GM12878 (cell line): ENCODE measurements at regions not wholly inside any gene's neighbourhood (a gene's known extent, or its start where the extent isn't known, plus 50 kb on each side); places are given as distances from the start of the nearest gene placed in this dataset.

Experiments used
- BCL3 ChIP-seq: IDR thresholded peaks from 2 replicates; pipeline ENCODE4 v1.6.1; 2011; ENCODE audit warnings: borderline replicate concordance, low read depth, mild to moderate bottlenecking, moderate library complexity, low read length; ENCODE audit not compliant: insufficient read depth, poor library complexity, severe bottlenecking
- EGR1 ChIP-seq, 2 experiments: IDR thresholded peaks; 1 replicate in 1 of 2; 2 replicates in 1 of 2; pipeline ENCODE4 v1.6.1; 2011 to 2012; ENCODE audit warnings: low read depth in 2 of 2, low read length in 2 of 2, borderline replicate concordance in 1 of 2, mild to moderate bottlenecking in 1 of 2, moderate library complexity in 1 of 2
- POLR2AphosphoS5 ChIP-seq: IDR thresholded peaks from 2 replicates; pipeline ENCODE4 v1.6.1; 2011; ENCODE audit warnings: mild to moderate bottlenecking, low read length, inconsistent platforms
- TF ChIP-seq, protein P1 (sequence below), 3 experiments: IDR thresholded peaks in 2 of 3; conservative IDR thresholded peaks in 1 of 3; 2 replicates each; pipeline ENCODE4 v1.5.1; 2011; ENCODE audit warnings: low read depth in 3 of 3, low read length in 3 of 3, mild to moderate bottlenecking in 3 of 3, control low read depth in 2 of 3, moderate library complexity in 2 of 3, inconsistent platforms in 1 of 3, mixed read lengths in 1 of 3; ENCODE audit not compliant: control insufficient read depth in 2 of 3, insufficient read depth in 1 of 3; ENCODE audit errors: extremely low read depth in 1 of 3

DNA sequence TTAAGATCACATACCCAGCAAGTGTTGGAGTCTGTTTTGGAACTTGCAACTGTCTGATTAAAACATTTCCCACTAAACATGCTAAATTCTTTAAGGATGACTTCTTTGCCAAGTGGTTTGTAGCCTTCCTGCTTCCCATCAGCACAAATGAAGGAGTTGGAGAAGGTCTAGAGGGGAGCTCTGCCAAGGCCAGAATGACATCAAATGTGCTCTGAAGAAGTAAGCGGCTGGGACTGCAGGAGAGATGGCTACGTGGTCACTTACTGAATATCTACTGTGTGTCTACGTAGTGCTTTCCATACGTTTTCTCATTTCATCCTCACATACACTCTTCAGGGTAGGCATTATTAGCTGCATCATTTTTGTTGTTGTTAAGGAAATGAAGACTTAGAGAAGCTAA lies 135.7 kb upstream of the NLRP1 start:
- TF ChIP-seq, protein P1, sequence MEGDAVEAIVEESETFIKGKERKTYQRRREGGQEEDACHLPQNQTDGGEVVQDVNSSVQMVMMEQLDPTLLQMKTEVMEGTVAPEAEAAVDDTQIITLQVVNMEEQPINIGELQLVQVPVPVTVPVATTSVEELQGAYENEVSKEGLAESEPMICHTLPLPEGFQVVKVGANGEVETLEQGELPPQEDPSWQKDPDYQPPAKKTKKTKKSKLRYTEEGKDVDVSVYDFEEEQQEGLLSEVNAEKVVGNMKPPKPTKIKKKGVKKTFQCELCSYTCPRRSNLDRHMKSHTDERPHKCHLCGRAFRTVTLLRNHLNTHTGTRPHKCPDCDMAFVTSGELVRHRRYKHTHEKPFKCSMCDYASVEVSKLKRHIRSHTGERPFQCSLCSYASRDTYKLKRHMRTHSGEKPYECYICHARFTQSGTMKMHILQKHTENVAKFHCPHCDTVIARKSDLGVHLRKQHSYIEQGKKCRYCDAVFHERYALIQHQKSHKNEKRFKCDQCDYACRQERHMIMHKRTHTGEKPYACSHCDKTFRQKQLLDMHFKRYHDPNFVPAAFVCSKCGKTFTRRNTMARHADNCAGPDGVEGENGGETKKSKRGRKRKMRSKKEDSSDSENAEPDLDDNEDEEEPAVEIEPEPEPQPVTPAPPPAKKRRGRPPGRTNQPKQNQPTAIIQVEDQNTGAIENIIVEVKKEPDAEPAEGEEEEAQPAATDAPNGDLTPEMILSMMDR (IDR thresholded peaks at IDR 0.05 in 2 of 3, conservative IDR thresholded peaks at IDR 0.05 in 1 of 3; ENCODE audit: control insufficient read depth in 2 of 3, extremely low read depth in 1 of 3, insufficient read depth in 1 of 3, low read depth in 3 of 3, low read length in 3 of 3): no peak
- TF ChIP-seq BCL3 (no peak), EGR1 (IDR thresholded peaks at IDR 0.05; ENCODE audit: borderline replicate concordance in 1 of 2, low read depth in 2 of 2, low read length in 2 of 2) (no peak), POLR2AphosphoS5 (no peak)
